Left ventricle myocardium superior (tissue), 1 donor: ENCODE measurements at regions not wholly inside any gene's neighbourhood (a gene's known extent, or its start where the extent isn't known, plus 50 kb on each side); places are given as distances from the start of the nearest gene placed in this dataset.
A peak's percentile ranks its signal among the peaks of the same experiment; 100 is the strongest.
"Not testable (repeated sequence)": the region's sequence is repeated elsewhere in the genome, so short reads cannot be mapped to it uniquely, and the experiment has no call there.

Source experiments
- ATAC-seq: fragments of 200-7000 bp; cut with Tn5 transposase; one replicate; pipeline ENCODE4 v1.9.1; 2020; ENCODE audit warnings: mild to moderate bottlenecking, moderate library complexity
- DNase-seq: peaks from one replicate; pipeline ENCODE4 v3.0.0-alpha.2; 2020
- intact Hi-C: fragments of 100-400 bp; cut with micrococcal nuclease; formaldehyde crosslinking; loops from one replicate; pipeline ENCODE4 v1.11.0; 2022
- donor health status: DM: no; HTN: yes; CAD: no; lungs with severe emphysema.

- intact Hi-C loops, ATAC-seq, DNase-seq: not testable (repeated sequence)
Observed at GRCh38 chr18:7178568-7178967, 52.3 kb upstream of the LRRC30 start.

GRCh38 chr18:7177116-7177744 is 53.7 kb upstream of the LRRC30 start:
- ATAC-seq (peak; percentile 90), DNase-seq (no peak)
- intact Hi-C loops, result no loop called here

- ATAC-seq (peak; percentile 46), DNase-seq (no peak)
Observed at GRCh38 chr18:7174344-7175095, 56.4 kb upstream of the LRRC30 start.

GRCh38 chr18:7173216-7173615 is 55.6 kb upstream of the LAMA1 start:
- no peak for ATAC-seq
- intact Hi-C loops, result no loop called here
- no peak for DNase-seq

More at GRCh38 chr18:7174344-7175095, 56.4 kb upstream of the LRRC30 start:
- intact Hi-C loops, result no loop called here

GRCh38 chr18:7172611-7173010 is 55.0 kb upstream of the LAMA1 start:
- DNase-seq, result no peak
- intact Hi-C loops, result no loop called here
- ATAC-seq, result no peak

- ATAC-seq, result no peak
- intact Hi-C loops, result no loop called here
- DNase-seq, result no peak
Observed at GRCh38 chr18:7170292-7170691, 52.7 kb upstream of the LAMA1 start.

- DNase-seq (no peak), ATAC-seq (no peak)
- intact Hi-C loops, result no loop called here
Observed at GRCh38 chr18:7169601-7170000, 52.0 kb upstream of the LAMA1 start.

- intact Hi-C loops, result no loop called here
- DNase-seq (no peak), ATAC-seq (no peak)
Observed at GRCh38 chr18:7168408-7168807, 50.8 kb upstream of the LAMA1 start.
